Skeletal muscle tissue (tissue), 3 donors: ENCODE measurements at regions not wholly inside any gene's neighbourhood (a gene's known extent, or its start where the extent isn't known, plus 50 kb on each side); places are given as distances from the start of the nearest gene placed in this dataset.
"Not testable (repeated sequence)": the region's sequence is repeated elsewhere in the genome, so short reads cannot be mapped to it uniquely, and the experiment has no call there.

ENCODE experiments used
- H3K27ac ChIP-seq: one replicate; pipeline ENCODE4 v1.7.0; 2013; ENCODE audit warnings: mild to moderate bottlenecking, low read depth, low read length, inconsistent platforms
- H3K27me3 ChIP-seq, 3 donors: one replicate each; pipeline ENCODE4 v1.7.0; 2013; ENCODE audit warnings: low read length in 3 of 3; ENCODE audit not compliant: control insufficient read depth in 3 of 3, insufficient read depth in 3 of 3
- H3K36me3 ChIP-seq, 3 donors: one replicate each; pipeline ENCODE4 v1.7.0; 2013; ENCODE audit warnings: low read length in 3 of 3; ENCODE audit not compliant: control insufficient read depth in 3 of 3, insufficient read depth in 3 of 3
- H3K4me1 ChIP-seq, 3 donors: one replicate each; pipeline ENCODE4 v1.7.0; 2013; ENCODE audit warnings: low read length in 3 of 3, mild to moderate bottlenecking in 3 of 3; ENCODE audit not compliant: control insufficient read depth in 3 of 3, insufficient read depth in 3 of 3
- H3K4me3 ChIP-seq, 3 donors: one replicate each; pipeline ENCODE4 v1.7.0; 2013; ENCODE audit warnings: low read length in 3 of 3
- H3K9ac ChIP-seq, 3 donors: one replicate each; pipeline ENCODE4 v1.7.0; 2013; ENCODE audit warnings: low read length in 3 of 3, mild to moderate bottlenecking in 3 of 3, moderate library complexity in 2 of 3, low read depth in 1 of 3
- H3K9me3 ChIP-seq, 3 donors: one replicate each; pipeline ENCODE4 v1.7.0; 2013; ENCODE audit warnings: low read length in 3 of 3; ENCODE audit not compliant: control insufficient read depth in 3 of 3
- donor health status: Osteomylitis.

GRCh38 chr16:9159839-9160550, 68.6 kb downstream of the HAPSTR1 start:
- H3K4me3 ChIP-seq = no peak overlapping the region
- no peaks in the 10 kb centered on the region for H3K36me3 ChIP-seq

GRCh38 chr16:9160551-9160911, 69.1 kb downstream of the HAPSTR1 start:
- Histone ChIP-seq H3K36me3 (no peaks in the 10 kb centered on the region), H3K4me3 (no peak overlapping the region), H3K27ac (no peak overlapping the region), H3K4me1 (peaks cover 0 to 2% (median 0%) of the 10 kb centered on the region in 3 donors), H3K27me3 (peaks cover 0 to 11% (median 3%) of the 10 kb centered on the region in 3 donors), H3K9ac (no peak overlapping the region), H3K9me3 (no peaks in the 10 kb centered on the region)

More at GRCh38 chr16:9159839-9160550, 68.6 kb downstream of the HAPSTR1 start:
- H3K4me1 ChIP-seq = peaks cover 0 to 2% (median 0%) of the 10 kb centered on the region in 3 donors
- no peaks in the 10 kb centered on the region for H3K9me3 ChIP-seq
- H3K9ac ChIP-seq = no peak overlapping the region
- H3K27me3 ChIP-seq = peaks cover 0 to 14% (median 6%) of the 10 kb centered on the region in 3 donors
- no peak overlapping the region for H3K27ac ChIP-seq

GRCh38 chr16:9165681-9166080, 74.2 kb downstream of the HAPSTR1 start:
- H3K27me3 ChIP-seq = peaks cover 0 to 2% (median 0%) of the 10 kb centered on the region in 3 donors
- H3K4me1 ChIP-seq = no peaks in the 10 kb centered on the region
- no peak overlapping the region for H3K9ac ChIP-seq
- no peaks in the 10 kb centered on the region for H3K36me3 ChIP-seq
- H3K9me3 ChIP-seq = peaks cover 0 to 3% (median 0%) of the 10 kb centered on the region in 3 donors
- no peak overlapping the region for H3K27ac ChIP-seq
- H3K4me3 ChIP-seq = no peak overlapping the region

GRCh38 chr16:9166326-9166993, 75.0 kb downstream of the HAPSTR1 start:
- H3K4me3 ChIP-seq, H3K4me1 ChIP-seq, H3K36me3 ChIP-seq, H3K9ac ChIP-seq, H3K27me3 ChIP-seq, H3K27ac ChIP-seq, H3K9me3 ChIP-seq: not testable (repeated sequence)

GRCh38 chr16:9169094-9169493, 77.7 kb downstream of the HAPSTR1 start:
- no peak overlapping the region for H3K9ac ChIP-seq
- no peaks in the 10 kb centered on the region for H3K4me1 ChIP-seq
- peaks cover 0 to 2% (median 0%) of the 10 kb centered on the region in 3 donors for H3K27me3 ChIP-seq
- peaks cover 0 to 3% (median 0%) of the 10 kb centered on the region in 3 donors for H3K9me3 ChIP-seq
- H3K4me3 ChIP-seq = no peak overlapping the region
- H3K27ac ChIP-seq = no peak overlapping the region
- no peaks in the 10 kb centered on the region for H3K36me3 ChIP-seq

- no peak overlapping the region for H3K9ac ChIP-seq
- H3K27ac ChIP-seq = no peak overlapping the region
- H3K36me3 ChIP-seq = no peaks in the 10 kb centered on the region
- peaks cover 0 to 2% (median 0%) of the 10 kb centered on the region in 3 donors for H3K27me3 ChIP-seq
- no peaks in the 10 kb centered on the region for H3K4me1 ChIP-seq
- peaks cover 0 to 3% (median 0%) of the 10 kb centered on the region in 3 donors for H3K9me3 ChIP-seq
- H3K4me3 ChIP-seq = no peak overlapping the region
These were observed 79.0 kb downstream of the HAPSTR1 start for GRCh38 chr16:9170470-9170869.

GRCh38 chr16:9176547-9177418, 85.3 kb downstream of the HAPSTR1 start:
- Histone ChIP-seq H3K9ac (no peak overlapping the region), H3K4me3 (no peak overlapping the region), H3K27ac (no peak overlapping the region), H3K4me1 (no peaks in the 10 kb centered on the region), H3K36me3 (no peaks in the 10 kb centered on the region), H3K27me3 (peaks cover 0 to 8% (median 0%) of the 10 kb centered on the region in 3 donors), H3K9me3 (peaks cover 0 to 4% (median 2%) of the 10 kb centered on the region in 3 donors)

- H3K4me1 ChIP-seq = no peaks in the 10 kb centered on the region
- H3K36me3 ChIP-seq = no peaks in the 10 kb centered on the region
- no peak overlapping the region for H3K4me3 ChIP-seq
- peaks cover 0 to 8% (median 0%) of the 10 kb centered on the region in 3 donors for H3K27me3 ChIP-seq
- H3K9ac ChIP-seq = no peak overlapping the region
- H3K9me3 ChIP-seq = peaks cover 0 to 4% (median 2%) of the 10 kb centered on the region in 3 donors
- H3K27ac ChIP-seq = no peak overlapping the region
These were observed 86.4 kb downstream of the HAPSTR1 start for GRCh38 chr16:9177861-9178260.

GRCh38 chr16:9183682-9184353, 92.4 kb downstream of the HAPSTR1 start:
- H3K27ac ChIP-seq = no peak overlapping the region
- H3K36me3 ChIP-seq = no peaks in the 10 kb centered on the region
- no peaks in the 10 kb centered on the region for H3K4me1 ChIP-seq
- H3K9ac ChIP-seq = no peak overlapping the region
- H3K27me3 ChIP-seq = no peaks in the 10 kb centered on the region
- H3K9me3 ChIP-seq = no peaks in the 10 kb centered on the region
- H3K4me3 ChIP-seq = no peak overlapping the region
